ENCODE measurements at regions not wholly inside any gene's neighbourhood (a gene's known extent, or its start where the extent isn't known, plus 50 kb on each side); places are given as distances from the start of the nearest gene placed in this dataset.

GRCh38 chr21:25334046-25334730 is 273.1 kb downstream of the MRPL39 start:
- Histone ChIP-seq H3K27me3 (no peaks in the 10 kb centered on the region), H3K36me3 (no peaks in the 10 kb centered on the region), H3K27ac (no peak overlapping the region), H3K4me3 (no peak overlapping the region), H3K9me3 (no peaks in the 10 kb centered on the region), H3K4me1 (no peaks in the 10 kb centered on the region)
- intact Hi-C loops (cut with DNase I): no loop called here
- WGBS, 2 donors: 70 to 82% methylated on average over 6 of the region's 6 CpGs
- no peak for TF ChIP-seq CTCF (IDR thresholded peaks at IDR 0.05)
- FAIRE-seq (no peak), DNase-seq (no peak), ATAC-seq (no peak)

- no peak for FAIRE-seq
- Histone ChIP-seq H3K4me3 (no peak overlapping the region), H3K36me3 (no peaks in the 10 kb centered on the region), H3K27me3 (no peaks in the 10 kb centered on the region), H3K9me3 (no peaks in the 10 kb centered on the region), H3K27ac (no peak overlapping the region), H3K4me1 (peaks cover 0 to 7% (median 0%) of the 10 kb centered on the region in 3 donors)
- TF ChIP-seq CTCF (IDR thresholded peaks at IDR 0.05): no peak
- WGBS, 2 donors: 85 to 94% methylated on average over 1 of the region's 1 CpG
- intact Hi-C loops (cut with DNase I): no loop called here
- ATAC-seq: no peak
- DNase-seq: no peak
Observed at GRCh38 chr21:25331286-25331685, 276.0 kb downstream of the MRPL39 start.

- DNase-seq: no peak
- no peak for TF ChIP-seq CTCF (IDR thresholded peaks at IDR 0.05)
- Histone ChIP-seq H3K36me3 (no peaks in the 10 kb centered on the region), H3K9me3 (no peaks in the 10 kb centered on the region), H3K27ac (no peak overlapping the region), H3K4me3 (no peak overlapping the region), H3K27me3 (no peaks in the 10 kb centered on the region), H3K4me1 (peaks cover 0 to 7% (median 0%) of the 10 kb centered on the region in 3 donors)
- intact Hi-C loops (cut with DNase I): no loop called here
- WGBS, 2 donors: 58 to 82% methylated on average over 2 of the region's 2 CpGs
- ATAC-seq: no peak
- FAIRE-seq: no peak
Observed at GRCh38 chr21:25330266-25330665, 277.0 kb downstream of the MRPL39 start.

- Histone ChIP-seq H3K36me3 (no peaks in the 10 kb centered on the region), H3K9me3 (no peaks in the 10 kb centered on the region), H3K4me1 (peaks cover 0 to 7% (median 0%) of the 10 kb centered on the region in 3 donors), H3K27ac (no peak overlapping the region), H3K27me3 (no peaks in the 10 kb centered on the region), H3K4me3 (no peak overlapping the region)
- DNase-seq (no peak), ATAC-seq (no peak), FAIRE-seq (no peak)
- intact Hi-C loops (cut with DNase I): no loop called here
- WGBS, 2 donors: 50 to 53% methylated on average over 2 of the region's 2 CpGs
- no peak for TF ChIP-seq CTCF (IDR thresholded peaks at IDR 0.05)
Observed at GRCh38 chr21:25329227-25329825, 278.0 kb downstream of the MRPL39 start.

- Histone ChIP-seq H3K27ac (no peak overlapping the region), H3K9me3 (no peaks in the 10 kb centered on the region), H3K36me3 (no peaks in the 10 kb centered on the region), H3K4me3 (no peak overlapping the region), H3K4me1 (peaks cover 0 to 7% (median 0%) of the 10 kb centered on the region in 3 donors), H3K27me3 (no peaks in the 10 kb centered on the region)
- no peak for FAIRE-seq
- DNase-seq: no peak
- no peak for ATAC-seq
- intact Hi-C loops (cut with DNase I): no loop called here
- TF ChIP-seq CTCF (IDR thresholded peaks at IDR 0.05): no peak
- WGBS, 2 donors: 4 to 6% methylated on average over 1 of the region's 1 CpG
Observed at GRCh38 chr21:25328736-25329135, 278.5 kb downstream of the MRPL39 start.

Measured in pancreas (tissue), 10 donors.